Central memory CD4-positive, alpha-beta T cell (primary cell): ENCODE measurements at regions not wholly inside any gene's neighbourhood (a gene's known extent, or its start where the extent isn't known, plus 50 kb on each side); places are given as distances from the start of the nearest gene placed in this dataset.

Experiments used
- DNase-seq: peaks from one replicate; pipeline ENCODE4 v3.0.0; 2022

DNA sequence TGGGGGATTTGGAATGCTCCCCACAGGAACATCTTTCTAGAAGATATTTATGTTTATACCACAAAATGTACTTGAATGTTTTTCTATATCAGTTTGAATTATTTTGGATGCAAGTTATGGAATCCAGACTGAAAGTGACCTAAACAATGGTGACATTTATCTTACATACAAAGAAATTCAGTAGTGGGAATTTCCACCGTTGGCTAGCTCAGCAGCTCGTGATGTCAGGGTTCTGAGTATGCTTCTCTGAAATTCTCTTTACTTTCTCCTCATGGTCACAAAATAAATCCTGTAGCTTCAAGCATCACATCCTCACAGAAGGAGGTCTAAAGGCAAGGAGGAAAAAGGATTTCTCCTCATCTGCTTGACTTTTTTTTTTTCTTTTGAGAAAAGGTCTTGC lies 105.3 kb downstream of the AKAIN1 start:
- DNase-seq, result no peak

DNA sequence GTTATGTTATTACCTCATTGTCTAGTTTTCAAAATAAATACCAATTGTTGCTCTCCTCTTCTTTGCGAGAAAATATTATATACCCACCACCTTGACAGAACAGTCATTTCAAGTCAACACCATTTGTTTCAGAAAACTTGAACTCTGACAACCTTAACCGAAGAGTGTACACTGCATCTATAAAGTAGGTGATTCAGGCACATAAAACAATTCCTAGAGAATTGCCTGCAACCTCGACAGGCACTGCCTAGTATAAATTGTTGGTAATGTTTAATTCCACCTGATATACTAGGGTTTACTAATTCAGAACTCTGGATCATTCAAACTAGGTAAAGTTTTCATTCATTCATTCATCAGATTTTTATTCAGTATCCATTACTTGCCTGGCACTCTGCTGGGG lies 121.8 kb downstream of the AKAIN1 start:
- DNase-seq, result no peak

DNA sequence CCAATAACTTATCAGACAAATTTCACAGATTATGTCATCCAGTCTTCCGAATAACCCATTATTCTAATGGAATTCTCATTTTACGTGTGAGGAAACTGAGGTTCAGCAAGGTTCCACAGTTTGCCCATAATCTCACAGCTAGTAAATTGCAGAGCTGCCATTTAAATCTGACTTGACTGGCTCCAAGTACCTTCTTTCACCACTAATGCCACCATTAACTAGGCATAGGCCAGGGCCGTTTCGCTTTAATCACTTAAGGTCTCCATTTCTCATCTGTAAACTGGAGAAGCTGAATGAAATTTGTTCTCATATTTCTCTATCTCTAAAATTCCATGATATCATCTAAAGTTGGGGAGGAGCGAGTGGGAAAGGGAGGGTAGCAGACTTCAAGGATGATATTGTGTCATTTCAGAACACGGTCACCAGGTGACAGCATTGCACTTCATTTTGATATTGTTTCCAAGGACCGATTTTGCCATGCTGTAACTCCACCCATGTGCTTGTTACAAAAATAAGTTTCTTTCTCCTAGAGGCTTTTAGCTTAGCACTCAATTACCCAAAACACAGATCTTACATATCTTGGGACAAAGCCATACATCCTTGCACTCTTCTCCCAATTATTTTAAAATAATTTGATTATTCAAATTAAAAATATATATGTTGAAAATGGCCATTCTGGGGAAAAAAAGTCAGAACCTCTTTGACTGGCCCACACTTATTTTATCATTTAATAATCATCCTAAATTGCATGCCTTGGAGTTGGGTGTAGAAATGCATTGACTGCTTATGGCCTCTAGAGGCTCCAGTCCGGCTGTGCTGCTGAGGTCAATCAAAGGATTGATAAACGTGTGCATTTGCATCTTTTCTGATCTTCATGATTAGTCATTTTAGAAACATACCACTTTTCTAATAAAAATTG lies 123.8 kb downstream of the AKAIN1 start:
- no peak for DNase-seq

DNA sequence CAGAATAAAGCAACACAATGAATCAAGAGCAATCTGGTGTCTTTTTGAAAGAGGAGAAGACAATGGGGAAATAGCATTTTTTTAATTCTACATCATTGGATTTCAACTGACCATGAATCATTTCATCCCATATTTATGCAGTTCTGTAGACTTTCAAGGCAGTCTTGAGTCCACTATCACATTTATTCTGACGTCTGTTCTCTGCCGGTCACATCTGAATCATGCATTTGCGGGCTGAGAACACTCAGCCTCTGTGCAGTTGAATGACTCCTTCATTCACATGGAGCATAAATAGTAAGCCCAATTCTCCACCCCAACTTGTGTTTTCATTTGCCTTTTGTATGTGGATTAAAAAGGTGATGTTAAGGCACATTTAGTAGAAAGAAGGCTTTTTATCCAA lies 128.2 kb downstream of the AKAIN1 start:
- DNase-seq, result no peak

DNA sequence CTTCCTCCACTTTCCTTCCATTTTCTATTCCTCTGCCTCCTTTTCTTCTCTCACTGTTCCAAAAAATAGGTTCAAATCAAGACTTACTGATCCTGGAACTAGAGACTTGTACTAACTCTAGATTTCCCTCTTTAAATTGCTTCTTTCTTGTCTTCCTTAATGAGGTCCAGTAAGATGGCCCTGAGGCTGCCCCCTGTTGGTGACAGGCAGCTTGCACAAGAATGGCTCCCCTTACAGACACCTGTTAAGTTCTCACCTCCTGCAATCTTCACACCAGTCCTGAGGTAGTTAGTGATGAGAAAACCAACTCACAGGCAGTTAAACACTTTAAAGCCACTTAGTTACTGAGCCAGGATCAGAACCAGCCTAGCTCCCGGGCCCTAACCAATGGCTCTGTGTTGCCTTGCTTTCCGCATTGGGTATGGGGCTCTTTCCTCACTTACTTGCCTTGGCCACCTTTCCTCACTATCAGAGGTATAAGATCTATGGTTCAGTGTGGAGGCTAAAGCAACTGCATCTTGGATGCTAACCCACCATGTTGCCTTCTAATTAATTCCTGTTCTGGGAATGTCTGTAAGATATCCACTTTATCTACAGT lies 130.6 kb downstream of the AKAIN1 start:
- DNase-seq, result no peak

DNA sequence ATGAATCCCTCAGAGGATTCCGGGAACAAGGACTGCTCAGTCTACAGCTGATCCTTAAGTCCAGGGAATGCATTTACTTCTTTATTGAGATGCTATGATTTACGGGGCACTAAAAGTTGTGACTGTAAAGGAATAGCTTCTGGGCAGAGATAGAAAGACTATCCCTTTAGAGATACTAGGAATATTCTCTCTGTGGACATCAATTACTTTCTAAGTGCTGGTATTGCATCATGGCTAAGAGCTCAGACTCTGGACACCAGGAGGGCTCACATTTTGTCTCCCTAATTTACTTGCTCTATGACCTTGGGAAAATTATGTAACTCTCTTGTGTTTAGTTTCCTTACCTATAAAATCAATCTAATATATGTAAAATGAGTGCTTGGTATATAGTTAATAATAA lies 131.4 kb downstream of the AKAIN1 start:
- no peak for DNase-seq

DNA sequence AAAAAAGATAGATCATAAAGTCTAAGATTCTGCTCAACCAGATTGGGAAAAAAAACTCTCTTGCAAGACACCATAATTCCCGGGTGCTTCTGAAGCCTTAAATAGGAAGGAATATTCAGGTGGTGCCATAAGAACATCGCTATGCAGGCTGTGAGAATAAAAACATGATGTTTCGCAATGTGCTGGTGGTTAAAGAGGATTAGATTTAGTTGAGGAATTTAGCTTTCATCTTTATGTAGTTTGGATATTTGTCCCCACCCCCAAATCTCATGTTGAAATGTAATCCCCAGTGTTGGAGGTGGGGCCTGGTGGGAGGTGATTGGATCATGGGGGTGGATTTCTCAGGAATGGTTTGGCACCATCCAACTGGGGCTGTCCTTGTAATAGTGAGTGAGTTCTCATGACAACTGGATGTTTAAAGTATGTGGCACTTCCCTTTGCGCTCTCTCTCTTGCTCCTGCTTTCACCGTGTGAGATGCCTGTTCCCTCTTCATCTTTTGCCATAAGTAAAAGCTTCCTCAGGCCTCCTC lies 132.2 kb downstream of the AKAIN1 start:
- no peak for DNase-seq

DNA sequence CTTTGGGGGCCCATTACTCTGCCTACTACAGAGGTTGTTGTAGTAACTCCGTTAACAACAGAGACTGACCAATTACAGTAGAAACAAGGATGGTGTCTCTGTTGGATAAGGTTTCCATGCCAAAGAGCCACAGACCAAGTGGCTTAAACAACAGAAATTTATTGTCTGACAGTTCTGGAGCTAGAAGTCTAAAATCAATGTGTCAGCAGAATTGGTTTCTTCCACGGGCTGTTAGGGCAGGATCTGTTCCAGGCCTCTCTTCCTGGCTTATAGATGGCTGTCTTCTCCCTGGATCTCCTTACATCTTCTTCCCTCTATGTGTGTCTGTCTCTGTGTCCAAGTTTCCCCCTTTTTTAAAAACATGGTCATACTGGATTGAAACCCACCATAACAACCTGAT lies 135.3 kb downstream of the AKAIN1 start:
- no peak for DNase-seq

DNA sequence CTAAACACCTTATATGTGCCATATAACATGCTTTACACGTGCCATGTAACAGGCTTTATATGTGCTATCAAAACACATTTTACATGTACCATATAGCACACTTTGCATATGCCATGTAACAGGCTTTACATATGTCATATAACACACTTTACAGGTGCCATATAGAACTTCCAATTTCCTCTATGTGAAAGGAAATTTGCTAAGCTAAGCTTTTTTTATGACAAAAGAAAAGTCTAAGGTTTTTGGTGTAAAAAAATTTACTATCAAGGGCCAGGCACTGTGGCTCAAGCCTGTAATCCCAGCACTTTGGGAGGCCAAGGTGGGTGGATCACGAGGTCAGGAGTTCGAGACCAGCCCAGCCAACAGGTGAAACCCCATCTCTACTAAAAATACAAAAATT lies 136.5 kb downstream of the AKAIN1 start:
- no peak for DNase-seq

DNA sequence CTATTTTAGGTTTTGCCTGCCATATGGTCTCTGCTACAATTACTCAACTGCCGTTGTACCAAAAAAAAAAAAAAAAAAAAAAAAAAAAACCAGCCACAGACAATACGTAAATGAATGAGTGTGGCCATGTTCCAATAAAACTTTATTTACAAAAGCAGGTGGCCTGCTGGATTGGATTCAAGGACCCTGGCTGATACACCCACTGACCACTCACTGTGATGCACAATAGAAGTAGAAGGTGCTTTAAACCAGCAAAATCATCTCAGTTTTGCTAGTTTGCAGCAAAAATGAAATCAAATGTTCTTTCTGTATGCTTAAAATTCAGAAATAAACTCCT lies 137.4 kb downstream of the AKAIN1 start:
- DNase-seq, result no peak

DNA sequence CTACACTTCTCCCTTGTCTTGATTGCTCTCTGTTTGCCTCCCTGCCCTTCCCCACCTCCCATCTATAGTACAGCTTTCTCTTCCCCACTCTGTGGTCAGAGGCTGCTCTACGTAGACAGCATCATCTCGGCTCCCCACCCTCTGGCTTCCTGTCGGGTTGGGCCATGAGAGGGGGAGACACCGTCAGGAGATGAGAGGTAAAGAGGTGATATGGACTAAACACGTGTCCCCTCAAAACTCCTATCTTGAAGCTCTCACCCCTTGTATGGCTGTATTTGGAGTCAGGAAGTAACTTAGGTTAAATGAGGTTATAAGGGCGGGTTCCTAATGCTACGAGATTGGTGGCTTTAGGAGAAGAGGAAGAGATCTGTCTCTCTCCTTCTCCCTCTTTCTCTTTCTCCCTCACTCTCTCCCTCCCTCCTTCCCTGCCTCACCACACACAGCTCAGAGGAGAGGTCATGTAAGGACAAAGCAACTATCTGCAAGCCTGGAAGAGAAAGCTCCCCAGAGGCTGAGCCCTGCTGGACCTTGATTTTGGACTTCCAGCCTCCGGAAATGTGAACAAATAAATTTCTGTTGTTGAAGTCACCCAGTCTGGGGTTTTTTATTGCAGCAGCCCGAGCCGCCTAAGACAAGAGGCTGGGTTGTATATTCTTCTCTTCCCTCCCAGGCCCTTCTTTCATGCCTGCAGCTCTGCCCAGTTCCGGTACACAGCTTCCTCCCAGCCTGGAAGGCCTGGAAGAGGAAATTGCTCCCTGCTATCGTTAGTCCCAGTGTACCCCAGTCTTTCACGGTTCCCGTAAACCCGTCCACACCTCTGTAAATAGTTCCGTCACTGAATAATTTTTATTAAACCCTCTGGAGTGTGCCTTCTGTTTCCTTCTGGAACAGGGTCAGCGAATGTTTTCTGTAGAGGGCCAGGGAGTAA lies 138.0 kb downstream of the AKAIN1 start:
- peak; percentile 57 for DNase-seq

DNA sequence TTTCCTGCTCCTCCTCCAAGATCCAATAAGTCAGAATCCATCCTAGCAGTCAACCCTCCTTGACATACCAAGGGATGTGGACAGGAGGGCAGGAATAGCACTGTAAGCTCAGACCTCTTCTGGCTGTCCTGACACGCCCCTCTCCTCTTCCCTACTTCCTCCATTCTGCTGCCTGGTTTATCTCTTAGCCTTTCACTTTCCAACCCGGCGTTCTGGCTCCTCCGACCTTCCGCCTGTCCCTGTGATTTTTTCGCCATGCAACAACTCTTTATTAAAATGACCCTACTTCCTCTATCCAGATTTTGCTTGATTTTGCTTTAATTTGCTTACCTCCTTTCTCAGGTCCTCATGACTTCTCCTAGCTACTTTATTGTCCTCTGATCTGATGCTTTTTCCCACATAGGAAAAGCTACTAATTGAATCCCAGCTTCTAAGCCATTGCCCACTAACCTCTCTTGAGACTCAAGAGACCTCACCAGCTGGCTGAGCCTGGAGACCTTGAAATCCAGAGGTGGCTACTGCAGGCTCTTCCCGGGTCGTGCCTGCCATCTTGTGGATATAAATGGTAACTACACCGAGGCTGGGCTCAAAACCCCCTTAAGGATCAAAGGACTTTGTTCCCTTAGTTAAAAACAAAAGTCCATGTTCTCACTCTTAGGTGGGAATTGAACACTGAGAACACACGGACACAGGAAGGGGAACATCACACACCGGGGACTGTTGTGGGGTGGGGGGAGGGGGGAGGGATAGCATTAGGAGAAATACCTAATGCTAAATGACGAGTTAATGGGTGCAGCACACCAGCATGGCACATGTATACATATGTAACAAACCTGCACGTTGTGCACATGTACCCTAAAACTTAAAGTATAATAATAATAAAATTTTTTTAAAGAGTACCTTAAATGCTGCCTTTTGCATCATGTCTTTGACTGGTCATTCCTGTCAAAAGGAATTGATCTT lies 139.4 kb downstream of the AKAIN1 start:
- DNase-seq, result peak; percentile 18

DNA sequence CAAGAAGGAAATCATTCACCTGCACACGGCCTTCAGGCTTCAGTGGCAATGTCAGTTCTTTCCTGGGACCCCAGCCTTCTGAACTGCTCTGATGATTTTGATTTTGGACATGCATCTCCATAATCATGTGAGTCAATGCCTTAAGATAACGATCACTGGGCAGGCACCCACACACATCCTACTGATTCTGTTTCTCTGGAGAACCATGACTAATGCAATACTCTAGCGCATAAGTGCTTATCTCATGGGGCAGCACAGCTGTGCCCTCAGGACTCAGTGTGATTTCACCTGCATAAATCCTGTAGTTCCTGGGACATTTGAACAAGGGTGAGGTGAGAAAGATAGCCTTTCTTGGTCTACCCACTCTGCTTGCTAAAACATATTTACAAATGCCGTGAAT lies 144.6 kb downstream of the AKAIN1 start:
- no peak for DNase-seq

DNA sequence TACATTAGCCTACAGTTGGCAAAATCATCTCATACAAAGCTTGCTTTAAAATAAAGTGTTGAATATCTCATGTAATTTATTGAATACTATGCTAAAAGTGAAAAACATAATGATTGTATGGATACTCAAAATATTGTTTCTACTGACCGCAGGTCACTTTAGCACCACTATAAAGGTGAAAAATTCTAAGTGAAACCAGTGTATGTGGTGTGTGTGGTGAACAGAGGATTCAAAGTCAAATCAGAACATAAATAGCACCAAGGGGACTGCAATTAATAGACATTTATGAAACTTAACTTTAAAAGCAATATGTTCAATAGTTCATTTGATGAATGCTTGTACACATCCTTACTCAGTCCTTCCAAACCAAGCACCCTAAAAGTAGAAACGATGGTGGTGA lies 145.8 kb downstream of the AKAIN1 start:
- DNase-seq, result no peak

DNA sequence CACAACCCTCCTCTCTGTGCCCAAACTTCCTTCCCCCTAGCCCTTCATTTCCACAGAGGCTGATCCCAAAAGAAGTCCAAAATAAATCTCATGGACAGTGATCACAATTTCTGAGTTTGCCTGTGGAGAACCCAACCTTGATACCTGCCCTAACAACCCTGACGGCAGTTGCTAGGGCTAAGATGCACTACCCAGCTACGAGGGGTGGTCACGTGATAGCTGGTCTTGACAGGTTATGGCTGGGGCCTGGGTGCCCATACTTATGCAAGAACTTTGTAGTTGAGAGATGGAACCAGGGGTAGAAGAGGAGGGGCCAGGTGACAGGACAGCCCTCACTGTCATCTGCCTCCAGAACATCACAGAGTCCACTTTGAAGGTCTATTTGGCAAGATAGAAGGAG lies 147.9 kb downstream of the AKAIN1 start:
- no peak for DNase-seq

DNA sequence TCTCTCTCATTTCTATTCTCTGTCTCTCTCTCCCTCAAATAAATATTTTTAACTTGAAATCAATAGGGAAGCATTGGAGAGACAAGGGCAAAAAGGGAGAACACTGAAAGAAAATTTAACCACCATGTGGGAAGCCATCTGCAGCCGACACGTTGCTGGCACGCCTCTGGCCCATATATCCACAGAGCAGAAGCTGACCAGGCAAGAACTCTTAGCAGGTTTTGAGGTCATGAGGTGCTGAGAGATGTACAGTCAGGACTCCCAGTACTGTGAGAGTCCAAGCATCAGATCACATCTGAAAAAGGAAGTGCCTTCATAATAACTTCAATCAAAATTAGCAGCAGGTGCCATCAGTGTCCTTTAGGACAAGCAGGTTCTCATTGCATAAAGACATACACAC lies 156.6 kb downstream of the AKAIN1 start:
- no peak for DNase-seq

DNA sequence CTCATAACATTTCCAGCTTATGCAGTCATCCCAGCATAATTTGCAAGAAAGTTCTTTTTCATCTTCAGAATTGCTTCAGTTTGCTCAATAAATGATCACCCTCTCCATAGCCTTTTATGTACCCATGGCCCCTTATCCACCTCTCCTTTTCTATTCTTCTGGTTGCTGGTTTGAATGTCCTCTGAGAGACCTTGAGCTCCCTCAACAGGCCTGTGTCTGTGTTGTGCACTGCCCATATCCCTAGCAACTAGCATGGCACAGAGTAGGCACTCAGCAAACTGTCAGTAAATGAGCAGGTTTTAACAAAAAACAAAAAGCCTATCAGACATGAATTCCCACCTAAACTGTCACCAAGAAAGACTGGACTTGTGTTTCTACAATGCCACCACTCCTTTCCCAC lies 160.5 kb downstream of the AKAIN1 start:
- DNase-seq, result no peak

DNA sequence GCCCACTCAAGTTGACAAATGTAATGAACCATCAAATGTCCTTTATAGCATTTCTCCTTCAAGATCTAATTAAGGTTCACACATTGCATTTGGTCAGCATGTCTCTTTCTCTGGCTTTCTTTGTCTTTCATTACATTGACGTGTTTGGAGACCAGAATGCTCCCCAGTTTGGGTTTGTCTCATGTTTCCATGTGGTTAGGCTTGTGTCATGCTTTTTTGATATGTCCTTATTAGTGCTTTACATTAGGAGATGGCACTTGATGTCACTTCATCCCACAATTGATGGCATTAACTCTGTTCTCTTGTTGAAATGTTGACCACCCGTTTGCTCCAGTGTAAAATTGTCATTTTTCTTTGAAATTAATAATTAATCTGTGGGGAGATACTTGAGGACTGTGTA lies 165.8 kb downstream of the AKAIN1 start:
- no peak for DNase-seq

DNA sequence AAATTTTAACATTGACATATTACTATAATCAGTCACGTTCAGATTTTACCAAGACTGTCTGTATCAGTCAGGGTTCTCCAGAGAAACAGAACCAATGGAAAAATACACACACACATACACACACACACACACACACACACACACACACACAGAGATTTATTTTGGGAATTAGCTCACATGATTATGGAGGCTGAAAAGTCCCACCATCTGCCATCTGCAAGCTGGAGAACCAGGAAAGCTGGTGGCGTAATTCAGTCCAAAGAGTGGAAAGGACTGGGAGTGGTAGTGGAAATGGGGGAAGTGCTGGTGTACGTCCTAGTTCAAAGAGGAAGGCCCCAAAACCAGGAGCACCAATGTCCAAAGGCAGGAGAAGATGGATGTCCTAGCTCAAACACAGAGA lies 166.4 kb downstream of the AKAIN1 start:
- no peak for DNase-seq

DNA sequence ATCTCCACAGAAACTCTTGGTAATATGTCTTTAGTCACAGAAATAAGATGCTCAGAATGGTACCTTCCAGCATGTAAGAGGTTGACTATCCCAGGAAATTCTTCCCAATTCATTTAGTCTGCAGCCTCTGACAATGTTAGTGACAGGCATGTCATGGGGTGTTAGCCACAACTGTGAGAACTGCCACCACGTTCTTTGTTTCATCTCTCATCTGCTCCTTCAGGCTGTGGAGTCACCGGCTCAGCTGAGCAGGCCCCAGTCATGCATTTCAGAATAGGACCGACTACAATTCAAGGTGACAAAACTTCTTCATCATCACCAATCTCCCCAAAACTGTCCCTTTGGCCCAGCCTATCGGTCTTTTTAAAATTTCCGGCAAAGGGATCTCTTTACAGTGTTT lies 167.5 kb downstream of the AKAIN1 start:
- no peak for DNase-seq

DNA sequence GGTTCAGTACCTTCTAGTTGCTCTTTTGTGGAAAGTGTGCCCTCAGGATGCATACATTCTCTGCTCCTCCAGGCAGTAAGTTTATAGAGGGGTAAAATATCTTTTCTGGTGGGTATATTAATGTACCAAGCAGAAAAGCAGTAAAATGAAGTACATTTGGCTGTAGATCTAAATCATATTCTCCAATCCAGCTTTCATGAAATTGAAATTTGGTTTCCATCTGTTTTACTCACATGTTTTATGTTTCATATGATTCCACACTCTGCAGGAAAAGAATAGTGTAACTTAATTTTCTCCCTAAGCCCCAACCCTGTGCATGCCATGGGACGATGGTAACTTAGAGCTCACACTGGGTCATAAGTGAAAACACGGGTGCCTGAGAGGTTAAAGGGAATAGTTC lies 172.3 kb downstream of the AKAIN1 start:
- DNase-seq, result no peak

DNA sequence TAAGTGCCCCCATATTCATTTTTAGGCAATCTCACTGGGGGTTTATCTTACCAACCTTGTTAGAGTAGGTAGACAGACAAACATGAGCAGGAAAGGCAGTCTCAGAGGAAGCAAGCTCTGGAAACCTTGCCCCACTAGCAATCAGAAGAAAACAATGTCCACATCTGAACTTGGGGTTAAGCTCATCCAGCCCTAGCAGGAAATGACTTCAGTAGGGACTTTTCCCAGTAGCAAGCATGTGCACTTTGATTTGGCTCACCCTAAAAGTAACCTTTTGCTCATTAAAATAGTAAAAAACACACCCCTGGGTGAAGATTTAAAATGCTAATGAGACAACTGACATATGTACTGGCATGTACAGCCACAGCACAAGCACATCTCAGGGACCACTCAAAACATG lies 175.5 kb downstream of the AKAIN1 start:
- no peak for DNase-seq
